Suprapubic skin (tissue), 4 donors: ENCODE measurements at regions not wholly inside any gene's neighbourhood (a gene's known extent, or its start where the extent isn't known, plus 50 kb on each side); places are given as distances from the start of the nearest gene placed in this dataset.

Experiments used
- DNase-seq, 2 donors: peaks; one replicate each; pipeline ENCODE4 v3.0.0-alpha.2; 2019; ENCODE audit warnings: low spot score in 2 of 2
- H3K27ac ChIP-seq: fragments of 200-600 bp; sonication (generic); one replicate; pipeline ENCODE4 v1.5.1; 2019
- H3K27me3 ChIP-seq: fragments of 200-600 bp; sonication (generic); one replicate; pipeline ENCODE4 v1.5.1; 2019
- H3K36me3 ChIP-seq: fragments of 200-600 bp; sonication (generic); one replicate; pipeline ENCODE4 v1.5.1; 2019
- H3K4me1 ChIP-seq: fragments of 200-600 bp; sonication (generic); one replicate; pipeline ENCODE4 v1.5.1; 2019
- H3K4me3 ChIP-seq: fragments of 200-600 bp; sonication (generic); one replicate; pipeline ENCODE4 v1.5.1; 2019; ENCODE audit warnings: mild to moderate bottlenecking
- H3K9me3 ChIP-seq: fragments of 200-600 bp; sonication (generic); one replicate; pipeline ENCODE4 v1.5.1; 2019
- EP300 ChIP-seq: sonication (generic); formaldehyde crosslinking; IDR thresholded peaks from one replicate; pipeline ENCODE4 v1.6.1; 2017; ENCODE audit warnings: antibody characterized with exemption
- POLR2A ChIP-seq, 2 donors: fragments of 450-650 bp; IDR thresholded peaks; one replicate each; pipeline ENCODE4 v1.6.1; 2017; ENCODE audit warnings: antibody characterized with exemption in 2 of 2, mild to moderate bottlenecking in 2 of 2, moderate library complexity in 2 of 2
- POLR2AphosphoS5 ChIP-seq, 3 donors: sonication (generic); formaldehyde crosslinking; IDR thresholded peaks; one replicate each; pipeline ENCODE4 v1.6.1; 2017; ENCODE audit warnings: antibody characterized with exemption in 3 of 3
- WGBS: methylation state at CpG from one replicate; pipeline ENCODE4 v1.1.5; 2018; 5-methylcytosine and 5-hydroxymethylcytosine counted together
- TF ChIP-seq, protein P1 (sequence below), 2 donors: fragments of 200-600 bp in 1 of 2; fragments of 450-650 bp in 1 of 2; sonication (generic) in 1 of 2; IDR thresholded peaks; one replicate each; pipeline ENCODE4 v1.5.1; 2016 to 2019; ENCODE audit warnings: antibody characterized with exemption in 2 of 2, mild to moderate bottlenecking in 1 of 2, moderate library complexity in 1 of 2

DNA sequence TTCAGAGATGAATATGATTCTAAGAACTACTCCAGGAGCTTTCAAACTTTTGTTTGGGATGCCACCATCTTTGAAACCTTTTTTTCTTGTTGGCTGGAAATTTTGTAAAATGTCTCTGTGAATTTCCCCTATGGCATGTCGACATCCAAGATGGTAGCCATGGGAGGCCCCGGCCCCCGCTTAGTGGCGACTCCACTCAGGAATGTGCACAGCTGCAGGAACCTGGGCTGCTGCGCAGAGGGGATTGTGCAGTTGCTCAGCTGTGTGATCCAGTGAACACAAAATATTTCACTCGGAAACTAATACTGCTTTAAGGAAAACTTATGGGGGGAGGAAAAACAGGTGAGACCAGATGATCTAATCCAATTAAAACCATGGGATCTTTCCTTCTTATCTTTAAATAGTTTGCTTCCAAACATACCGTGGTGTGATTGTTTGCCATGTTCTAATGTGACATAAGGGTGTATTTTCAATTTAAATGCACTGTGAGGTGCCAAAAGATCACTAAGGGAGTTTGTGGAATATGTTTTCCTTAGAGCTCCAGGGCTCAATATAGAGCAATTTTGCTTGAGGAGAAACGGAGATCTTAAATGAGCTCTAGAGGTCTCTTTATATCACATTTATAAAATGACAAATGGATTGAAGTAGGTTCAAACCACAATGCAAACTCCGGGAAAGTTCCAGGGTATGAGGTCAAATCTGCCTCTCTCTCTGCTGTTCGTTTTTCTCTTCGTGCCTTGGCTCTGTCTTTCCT is 497.7 kb downstream of the FGF9 start:
- H3K27me3 ChIP-seq: no peaks in the 10 kb centered on the region
- no peaks in the 10 kb centered on the region for H3K9me3 ChIP-seq
- TF ChIP-seq EP300: no peak
- no peak for TF ChIP-seq POLR2A (IDR thresholded peaks at IDR 0.05)
- TF ChIP-seq, protein P1, sequence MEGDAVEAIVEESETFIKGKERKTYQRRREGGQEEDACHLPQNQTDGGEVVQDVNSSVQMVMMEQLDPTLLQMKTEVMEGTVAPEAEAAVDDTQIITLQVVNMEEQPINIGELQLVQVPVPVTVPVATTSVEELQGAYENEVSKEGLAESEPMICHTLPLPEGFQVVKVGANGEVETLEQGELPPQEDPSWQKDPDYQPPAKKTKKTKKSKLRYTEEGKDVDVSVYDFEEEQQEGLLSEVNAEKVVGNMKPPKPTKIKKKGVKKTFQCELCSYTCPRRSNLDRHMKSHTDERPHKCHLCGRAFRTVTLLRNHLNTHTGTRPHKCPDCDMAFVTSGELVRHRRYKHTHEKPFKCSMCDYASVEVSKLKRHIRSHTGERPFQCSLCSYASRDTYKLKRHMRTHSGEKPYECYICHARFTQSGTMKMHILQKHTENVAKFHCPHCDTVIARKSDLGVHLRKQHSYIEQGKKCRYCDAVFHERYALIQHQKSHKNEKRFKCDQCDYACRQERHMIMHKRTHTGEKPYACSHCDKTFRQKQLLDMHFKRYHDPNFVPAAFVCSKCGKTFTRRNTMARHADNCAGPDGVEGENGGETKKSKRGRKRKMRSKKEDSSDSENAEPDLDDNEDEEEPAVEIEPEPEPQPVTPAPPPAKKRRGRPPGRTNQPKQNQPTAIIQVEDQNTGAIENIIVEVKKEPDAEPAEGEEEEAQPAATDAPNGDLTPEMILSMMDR (IDR thresholded peaks at IDR 0.05): no peak
- TF ChIP-seq POLR2AphosphoS5 (IDR thresholded peaks at IDR 0.05): no peak
- H3K4me1 ChIP-seq: no peaks in the 10 kb centered on the region
- 66% methylated on average over 11 of the region's 11 CpGs for WGBS
- no peak overlapping the region for H3K4me3 ChIP-seq
- H3K36me3 ChIP-seq: no peaks in the 10 kb centered on the region
- no peak for DNase-seq
- no peak overlapping the region for H3K27ac ChIP-seq

DNA sequence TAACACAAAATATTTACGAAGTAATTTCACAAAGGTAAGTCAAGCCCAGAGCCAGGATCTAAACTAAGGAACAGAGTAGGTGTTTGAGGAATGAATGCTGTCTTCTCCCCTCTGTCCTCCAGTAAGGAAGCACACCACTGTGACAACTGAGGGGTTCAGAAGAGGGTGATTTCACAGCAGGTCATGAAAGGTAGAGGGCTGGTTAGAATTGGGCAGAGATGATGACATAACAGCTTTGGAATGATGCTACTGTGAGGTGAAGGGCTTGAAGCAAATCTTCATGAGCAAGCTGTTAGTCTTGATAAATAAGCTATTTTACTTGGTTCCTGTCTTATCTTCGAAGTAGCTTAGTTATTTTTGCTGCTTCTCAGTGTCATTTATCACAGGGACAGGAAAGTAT is 498.6 kb downstream of the FGF9 start:
- TF ChIP-seq EP300: no peak
- no peak for TF ChIP-seq POLR2AphosphoS5 (IDR thresholded peaks at IDR 0.05)
- TF ChIP-seq, protein P1 (IDR thresholded peaks at IDR 0.05): no peak
- TF ChIP-seq POLR2A (IDR thresholded peaks at IDR 0.05): no peak
- no peak overlapping the region for H3K27ac ChIP-seq
- 53% methylated on average over 2 of the region's 2 CpGs for WGBS
- no peaks in the 10 kb centered on the region for H3K27me3 ChIP-seq
- no peak for DNase-seq
- no peaks in the 10 kb centered on the region for H3K36me3 ChIP-seq
- no peaks in the 10 kb centered on the region for H3K9me3 ChIP-seq
- H3K4me1 ChIP-seq: no peaks in the 10 kb centered on the region
- H3K4me3 ChIP-seq: no peak overlapping the region

DNA sequence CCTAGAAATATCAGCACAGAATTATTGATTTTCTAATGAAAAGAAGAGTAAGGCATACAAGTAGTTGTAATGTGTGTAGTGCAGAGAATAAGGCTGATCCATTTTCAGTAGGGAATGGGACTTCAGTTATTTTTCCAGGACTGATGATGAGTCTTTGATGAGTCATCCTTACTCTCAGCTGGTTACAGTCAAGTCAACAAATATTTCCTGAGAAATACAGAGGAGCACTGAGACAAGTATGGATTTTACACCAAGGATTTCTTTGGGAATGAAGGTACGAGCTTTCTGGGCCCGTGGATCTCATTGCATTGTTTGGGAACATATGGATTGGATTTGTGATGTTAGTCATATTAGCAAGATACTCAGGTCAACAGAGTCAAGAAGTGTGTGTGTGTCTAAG is 502.7 kb downstream of the FGF9 start:
- Histone ChIP-seq H3K27ac (no peak overlapping the region), H3K27me3 (no peaks in the 10 kb centered on the region), H3K4me1 (no peaks in the 10 kb centered on the region), H3K4me3 (no peak overlapping the region), H3K9me3 (no peaks in the 10 kb centered on the region), H3K36me3 (no peaks in the 10 kb centered on the region)
- no peak for DNase-seq
- 39% methylated on average over 2 of the region's 2 CpGs for WGBS
- no peak for TF ChIP-seq POLR2AphosphoS5 (IDR thresholded peaks at IDR 0.05)
- TF ChIP-seq, protein P1 (IDR thresholded peaks at IDR 0.05): no peak

DNA sequence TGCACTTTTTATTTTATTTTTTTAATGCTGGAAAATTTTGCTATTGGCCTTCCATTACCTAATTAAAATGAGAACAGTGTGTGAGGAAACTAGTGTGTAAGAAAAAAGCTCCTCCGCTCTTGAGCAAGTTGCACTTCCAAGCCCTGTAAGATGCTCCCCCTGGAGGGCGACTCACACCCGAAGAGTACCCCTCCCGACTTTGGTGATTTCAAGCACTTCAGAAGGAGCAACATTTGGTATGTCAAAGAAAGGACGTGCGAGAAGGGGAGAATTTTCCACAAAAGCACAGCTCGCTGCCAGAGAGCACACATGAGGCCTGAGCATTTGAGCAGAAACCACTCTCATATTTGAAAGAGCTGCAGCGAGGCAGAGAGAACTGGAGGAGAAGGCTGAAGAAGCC is 504.4 kb downstream of the FGF9 start:
- TF ChIP-seq, protein P1 (IDR thresholded peaks at IDR 0.05): no peak
- TF ChIP-seq POLR2A (IDR thresholded peaks at IDR 0.05) (no peak), POLR2AphosphoS5 (IDR thresholded peaks at IDR 0.05) (no peak), EP300 (no peak)
- DNase-seq: no peak
- WGBS: 76% methylated on average over 8 of the region's 8 CpGs

DNA sequence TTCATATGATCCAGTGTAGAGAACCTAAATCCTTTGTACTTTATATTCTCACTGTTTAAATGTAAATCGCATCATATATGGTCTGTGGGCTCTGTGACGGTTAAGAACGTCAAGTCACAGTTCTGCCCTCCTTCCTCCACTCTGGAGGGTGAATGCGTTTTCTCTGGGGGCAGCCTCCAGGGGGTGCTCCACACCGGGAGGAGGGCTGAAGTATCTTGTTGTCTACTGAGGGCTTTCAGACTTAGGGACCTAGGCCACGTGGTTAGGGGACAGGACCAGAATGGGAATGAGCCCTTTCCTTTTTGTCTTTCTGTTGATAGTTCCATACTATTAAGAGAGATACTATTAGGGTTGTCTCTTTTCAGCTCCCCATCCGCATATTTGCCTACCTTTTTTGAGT is 504.9 kb downstream of the FGF9 start:
- no peaks in the 10 kb centered on the region for H3K27me3 ChIP-seq
- H3K36me3 ChIP-seq: no peaks in the 10 kb centered on the region
- H3K4me3 ChIP-seq: no peak overlapping the region
- 89% methylated on average over 7 of the region's 7 CpGs for WGBS
- no peaks in the 10 kb centered on the region for H3K4me1 ChIP-seq
- H3K9me3 ChIP-seq: no peaks in the 10 kb centered on the region
- no peak for DNase-seq
- H3K27ac ChIP-seq: no peak overlapping the region
- TF ChIP-seq, protein P1 (IDR thresholded peaks at IDR 0.05): no peak
- no peak for TF ChIP-seq POLR2AphosphoS5 (IDR thresholded peaks at IDR 0.05)
- TF ChIP-seq POLR2A (IDR thresholded peaks at IDR 0.05): no peak
- no peak for TF ChIP-seq EP300

More for the DNA sequence above, 504.4 kb downstream of the FGF9 start:
- Histone ChIP-seq H3K9me3 (no peaks in the 10 kb centered on the region), H3K36me3 (no peaks in the 10 kb centered on the region), H3K27me3 (no peaks in the 10 kb centered on the region), H3K27ac (no peak overlapping the region), H3K4me3 (no peak overlapping the region), H3K4me1 (no peaks in the 10 kb centered on the region)
